ENCODE measurements at regions not wholly inside any gene's neighbourhood (a gene's known extent, or its start where the extent isn't known, plus 50 kb on each side); places are given as distances from the start of the nearest gene placed in this dataset.

DNA sequence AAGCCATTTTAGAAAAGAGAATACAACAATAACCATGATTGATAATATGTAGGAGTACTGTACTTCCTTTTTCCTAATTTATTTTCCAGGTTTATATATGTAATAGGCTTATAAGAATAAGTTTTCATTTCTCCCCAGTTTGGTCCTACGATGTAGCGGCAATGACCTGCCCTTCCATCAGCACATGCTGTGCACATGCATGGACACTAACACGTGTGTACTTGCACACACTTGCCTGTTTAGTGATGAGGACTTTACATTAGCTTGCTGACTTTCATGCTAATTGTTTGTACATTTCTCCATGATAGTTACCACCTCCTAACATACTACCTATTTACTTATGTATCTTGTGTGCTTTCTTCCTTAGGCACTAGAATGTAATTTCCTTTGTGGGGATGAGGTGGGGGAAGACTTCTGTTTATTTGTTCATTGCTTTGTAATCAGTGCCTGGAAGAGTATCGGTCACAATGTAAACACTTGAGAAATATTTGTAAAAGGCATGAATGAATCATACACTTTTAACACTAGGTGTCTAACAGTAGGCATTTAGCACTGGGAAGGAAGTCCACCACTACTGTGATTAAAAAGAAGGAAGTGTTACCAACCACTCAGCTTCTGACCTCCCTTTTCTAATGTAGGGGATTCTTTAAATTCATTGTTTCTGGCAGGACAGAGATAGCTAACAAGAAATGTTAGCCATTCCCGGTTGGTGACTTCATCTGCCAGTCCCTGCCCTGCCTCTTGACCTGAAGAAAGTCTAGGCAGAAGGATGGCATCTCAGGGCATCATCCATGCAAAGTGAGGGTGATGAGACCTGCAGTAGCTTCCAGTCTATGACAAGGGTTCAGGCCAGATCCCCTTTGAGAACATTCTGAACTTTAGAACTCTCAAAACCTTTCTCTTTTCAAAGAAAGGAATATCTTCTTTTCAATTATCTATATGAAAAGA lies 120.2 kb upstream of the RAB18 start:
- Histone ChIP-seq H3K36me3 (ENCODE audit: control insufficient read depth in 4 of 4, insufficient read depth in 3 of 4, low read depth in 1 of 4, low read length in 3 of 4) (no peaks in the 10 kb centered on the region), H3K27ac (ENCODE audit: low read depth in 1 of 2, low read length in 2 of 2) (no peak overlapping the region), H3K27me3 (ENCODE audit: control insufficient read depth in 4 of 4, insufficient read depth in 4 of 4, low read length in 3 of 4) (peaks cover 0 to 3% (median 0%) of the 10 kb centered on the region in 4 donors), H3K9me3 (ENCODE audit: control insufficient read depth in 4 of 4, low read length in 3 of 4) (peaks cover 0 to 3% (median 0%) of the 10 kb centered on the region in 4 donors), H3K4me1 (ENCODE audit: control insufficient read depth in 4 of 4, insufficient read depth in 4 of 4, low read length in 3 of 4) (peaks cover 0 to 5% (median 0%) of the 10 kb centered on the region in 4 donors), H3K4me3 (ENCODE audit: low read depth in 1 of 3, low read length in 3 of 3) (no peak overlapping the region), H3K9ac (ENCODE audit: low read depth in 1 of 2, low read length in 2 of 2) (no peak overlapping the region)
- 64% methylated on average over 5 of the region's 5 CpGs for WGBS
- DNase-seq (ENCODE audit: low spot score): no peak
- TF ChIP-seq, protein P1, sequence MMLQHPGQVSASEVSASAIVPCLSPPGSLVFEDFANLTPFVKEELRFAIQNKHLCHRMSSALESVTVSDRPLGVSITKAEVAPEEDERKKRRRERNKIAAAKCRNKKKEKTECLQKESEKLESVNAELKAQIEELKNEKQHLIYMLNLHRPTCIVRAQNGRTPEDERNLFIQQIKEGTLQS (IDR thresholded peaks at IDR 0.05): no peak
- TF ChIP-seq EGR1 (IDR thresholded peaks at IDR 0.05; ENCODE audit: low read depth in 2 of 2): no peak
- no peak for TF ChIP-seq NR2F2 (IDR thresholded peaks at IDR 0.05)
- TF ChIP-seq, protein P2, sequence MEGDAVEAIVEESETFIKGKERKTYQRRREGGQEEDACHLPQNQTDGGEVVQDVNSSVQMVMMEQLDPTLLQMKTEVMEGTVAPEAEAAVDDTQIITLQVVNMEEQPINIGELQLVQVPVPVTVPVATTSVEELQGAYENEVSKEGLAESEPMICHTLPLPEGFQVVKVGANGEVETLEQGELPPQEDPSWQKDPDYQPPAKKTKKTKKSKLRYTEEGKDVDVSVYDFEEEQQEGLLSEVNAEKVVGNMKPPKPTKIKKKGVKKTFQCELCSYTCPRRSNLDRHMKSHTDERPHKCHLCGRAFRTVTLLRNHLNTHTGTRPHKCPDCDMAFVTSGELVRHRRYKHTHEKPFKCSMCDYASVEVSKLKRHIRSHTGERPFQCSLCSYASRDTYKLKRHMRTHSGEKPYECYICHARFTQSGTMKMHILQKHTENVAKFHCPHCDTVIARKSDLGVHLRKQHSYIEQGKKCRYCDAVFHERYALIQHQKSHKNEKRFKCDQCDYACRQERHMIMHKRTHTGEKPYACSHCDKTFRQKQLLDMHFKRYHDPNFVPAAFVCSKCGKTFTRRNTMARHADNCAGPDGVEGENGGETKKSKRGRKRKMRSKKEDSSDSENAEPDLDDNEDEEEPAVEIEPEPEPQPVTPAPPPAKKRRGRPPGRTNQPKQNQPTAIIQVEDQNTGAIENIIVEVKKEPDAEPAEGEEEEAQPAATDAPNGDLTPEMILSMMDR (IDR thresholded peaks at IDR 0.05; ENCODE audit: low read depth, low read length, missing input control): no peak

- Histone ChIP-seq H3K27me3 (ENCODE audit: control insufficient read depth in 4 of 4, insufficient read depth in 4 of 4, low read length in 3 of 4) (peaks cover 0 to 3% (median 0%) of the 10 kb centered on the region in 4 donors), H3K9ac (ENCODE audit: low read depth in 1 of 2, low read length in 2 of 2) (no peak overlapping the region), H3K4me3 (ENCODE audit: low read depth in 1 of 3, low read length in 3 of 3) (no peak overlapping the region), H3K4me1 (ENCODE audit: control insufficient read depth in 4 of 4, insufficient read depth in 4 of 4, low read length in 3 of 4) (peaks cover 0 to 5% (median 0%) of the 10 kb centered on the region in 4 donors), H3K27ac (ENCODE audit: low read depth in 1 of 2, low read length in 2 of 2) (no peak overlapping the region), H3K36me3 (ENCODE audit: control insufficient read depth in 4 of 4, insufficient read depth in 3 of 4, low read depth in 1 of 4, low read length in 3 of 4) (no peaks in the 10 kb centered on the region), H3K9me3 (ENCODE audit: control insufficient read depth in 4 of 4, low read length in 3 of 4) (peaks cover 0 to 4% (median 0%) of the 10 kb centered on the region in 4 donors)
- 92% methylated on average over 3 of the region's 3 CpGs for WGBS
- TF ChIP-seq TAF1 (conservative IDR thresholded peaks at IDR 0.05): no peak
- TF ChIP-seq, protein P1 (IDR thresholded peaks at IDR 0.05): no peak
- TF ChIP-seq HNF4G (IDR thresholded peaks at IDR 0.05): no peak
- TF ChIP-seq RXRA (IDR thresholded peaks at IDR 0.05): no peak
- TF ChIP-seq RAD21 (IDR thresholded peaks at IDR 0.05): no peak
- TF ChIP-seq YY1 (IDR thresholded peaks at IDR 0.05): no peak
- TF ChIP-seq, protein P3, sequence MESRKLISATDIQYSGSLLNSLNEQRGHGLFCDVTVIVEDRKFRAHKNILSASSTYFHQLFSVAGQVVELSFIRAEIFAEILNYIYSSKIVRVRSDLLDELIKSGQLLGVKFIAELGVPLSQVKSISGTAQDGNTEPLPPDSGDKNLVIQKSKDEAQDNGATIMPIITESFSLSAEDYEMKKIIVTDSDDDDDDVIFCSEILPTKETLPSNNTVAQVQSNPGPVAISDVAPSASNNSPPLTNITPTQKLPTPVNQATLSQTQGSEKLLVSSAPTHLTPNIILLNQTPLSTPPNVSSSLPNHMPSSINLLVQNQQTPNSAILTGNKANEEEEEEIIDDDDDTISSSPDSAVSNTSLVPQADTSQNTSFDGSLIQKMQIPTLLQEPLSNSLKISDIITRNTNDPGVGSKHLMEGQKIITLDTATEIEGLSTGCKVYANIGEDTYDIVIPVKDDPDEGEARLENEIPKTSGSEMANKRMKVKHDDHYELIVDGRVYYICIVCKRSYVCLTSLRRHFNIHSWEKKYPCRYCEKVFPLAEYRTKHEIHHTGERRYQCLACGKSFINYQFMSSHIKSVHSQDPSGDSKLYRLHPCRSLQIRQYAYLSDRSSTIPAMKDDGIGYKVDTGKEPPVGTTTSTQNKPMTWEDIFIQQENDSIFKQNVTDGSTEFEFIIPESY (IDR thresholded peaks at IDR 0.05): no peak
- TF ChIP-seq, protein P4, sequence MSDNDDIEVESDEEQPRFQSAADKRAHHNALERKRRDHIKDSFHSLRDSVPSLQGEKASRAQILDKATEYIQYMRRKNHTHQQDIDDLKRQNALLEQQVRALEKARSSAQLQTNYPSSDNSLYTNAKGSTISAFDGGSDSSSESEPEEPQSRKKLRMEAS (IDR thresholded peaks at IDR 0.05): no peak
- no peak for TF ChIP-seq EGR1 (IDR thresholded peaks at IDR 0.05; ENCODE audit: low read depth in 2 of 2)
- TF ChIP-seq, protein P5, sequence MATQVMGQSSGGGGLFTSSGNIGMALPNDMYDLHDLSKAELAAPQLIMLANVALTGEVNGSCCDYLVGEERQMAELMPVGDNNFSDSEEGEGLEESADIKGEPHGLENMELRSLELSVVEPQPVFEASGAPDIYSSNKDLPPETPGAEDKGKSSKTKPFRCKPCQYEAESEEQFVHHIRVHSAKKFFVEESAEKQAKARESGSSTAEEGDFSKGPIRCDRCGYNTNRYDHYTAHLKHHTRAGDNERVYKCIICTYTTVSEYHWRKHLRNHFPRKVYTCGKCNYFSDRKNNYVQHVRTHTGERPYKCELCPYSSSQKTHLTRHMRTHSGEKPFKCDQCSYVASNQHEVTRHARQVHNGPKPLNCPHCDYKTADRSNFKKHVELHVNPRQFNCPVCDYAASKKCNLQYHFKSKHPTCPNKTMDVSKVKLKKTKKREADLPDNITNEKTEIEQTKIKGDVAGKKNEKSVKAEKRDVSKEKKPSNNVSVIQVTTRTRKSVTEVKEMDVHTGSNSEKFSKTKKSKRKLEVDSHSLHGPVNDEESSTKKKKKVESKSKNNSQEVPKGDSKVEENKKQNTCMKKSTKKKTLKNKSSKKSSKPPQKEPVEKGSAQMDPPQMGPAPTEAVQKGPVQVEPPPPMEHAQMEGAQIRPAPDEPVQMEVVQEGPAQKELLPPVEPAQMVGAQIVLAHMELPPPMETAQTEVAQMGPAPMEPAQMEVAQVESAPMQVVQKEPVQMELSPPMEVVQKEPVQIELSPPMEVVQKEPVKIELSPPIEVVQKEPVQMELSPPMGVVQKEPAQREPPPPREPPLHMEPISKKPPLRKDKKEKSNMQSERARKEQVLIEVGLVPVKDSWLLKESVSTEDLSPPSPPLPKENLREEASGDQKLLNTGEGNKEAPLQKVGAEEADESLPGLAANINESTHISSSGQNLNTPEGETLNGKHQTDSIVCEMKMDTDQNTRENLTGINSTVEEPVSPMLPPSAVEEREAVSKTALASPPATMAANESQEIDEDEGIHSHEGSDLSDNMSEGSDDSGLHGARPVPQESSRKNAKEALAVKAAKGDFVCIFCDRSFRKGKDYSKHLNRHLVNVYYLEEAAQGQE (IDR thresholded peaks at IDR 0.05): no peak
- TF ChIP-seq JUND (IDR thresholded peaks at IDR 0.05): no peak
- no peak for TF ChIP-seq NR2F2 (IDR thresholded peaks at IDR 0.05)
- no peak for TF ChIP-seq FOXA1 (IDR thresholded peaks at IDR 0.05)
- TF ChIP-seq HNF4A (conservative IDR thresholded peaks at IDR 0.05): no peak
- TF ChIP-seq, protein P2 (IDR thresholded peaks at IDR 0.05; ENCODE audit: low read depth, low read length, missing input control): no peak
- DNase-seq (ENCODE audit: low spot score): no peak
These were observed 121.9 kb upstream of the RAB18 start for GRCh38 chr10:27382176-27382575.

Data from liver (tissue), 8 donors.